Lower lobe of right lung (tissue), 2 donors: ENCODE measurements at regions not wholly inside any gene's neighbourhood (a gene's known extent, or its start where the extent isn't known, plus 50 kb on each side); places are given as distances from the start of the nearest gene placed in this dataset.

ENCODE experiments used
- ATAC-seq, 2 donors: fragments of 200-7000 bp; cut with Tn5 transposase; one replicate each; pipeline ENCODE4 v1.9.1; 2020 to 2022; ENCODE audit warnings: mild to moderate bottlenecking in 2 of 2, moderate library complexity in 2 of 2
- DNase-seq: peaks from one replicate; pipeline ENCODE4 v3.0.0-alpha.2; 2020
- H3K27ac ChIP-seq: fragments of 200-600 bp; one replicate; pipeline ENCODE4 v1.8.0; 2022
- H3K27me3 ChIP-seq: fragments of 200-600 bp; one replicate; pipeline ENCODE4 v1.8.0; 2022; ENCODE audit warnings: low read depth
- H3K36me3 ChIP-seq: fragments of 200-600 bp; one replicate; pipeline ENCODE4 v1.8.0; 2022; ENCODE audit warnings: mild to moderate bottlenecking
- H3K4me1 ChIP-seq: fragments of 200-600 bp; one replicate; pipeline ENCODE4 v1.8.0; 2022
- H3K4me3 ChIP-seq: fragments of 200-600 bp; one replicate; pipeline ENCODE4 v1.8.0; 2022; ENCODE audit warnings: mild to moderate bottlenecking
- H3K9me3 ChIP-seq: fragments of 200-600 bp; one replicate; pipeline ENCODE4 v1.8.0; 2022
- intact Hi-C: fragments of 100-400 bp; cut with DNase I; formaldehyde crosslinking; loops from one replicate; pipeline ENCODE4 v1.11.0; 2022
- TF ChIP-seq, protein P1 (sequence below): fragments of 200-600 bp; IDR thresholded peaks from one replicate; pipeline ENCODE4 v1.8.0; 2022; ENCODE audit warnings: antibody characterized with exemption, mild to moderate bottlenecking
- donor health status: DM: no; HTN: yes; CAD: no; lungs with severe emphysema.

DNA sequence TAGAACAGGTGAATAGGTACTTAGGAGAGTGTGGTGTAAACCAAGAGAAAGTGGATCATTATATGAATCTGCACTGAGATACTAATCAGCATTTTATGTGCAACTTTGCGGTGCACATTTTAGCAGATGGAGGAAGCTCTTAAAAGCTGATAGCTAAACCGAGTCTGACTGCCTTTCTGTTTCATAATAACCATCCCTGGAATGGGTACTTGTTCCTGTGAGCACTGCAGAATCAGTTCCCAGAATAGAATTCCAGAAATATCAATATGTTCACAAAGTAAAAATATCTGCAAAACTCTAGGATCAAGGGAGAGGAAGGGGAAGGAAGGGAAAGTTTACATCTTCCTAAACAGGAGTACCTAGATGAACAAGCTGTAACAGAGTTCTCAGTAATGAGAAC lies 432.2 kb upstream of the HNRNPA3 start:
- H3K27me3 ChIP-seq = no peaks in the 10 kb centered on the region
- H3K27ac ChIP-seq = no peak overlapping the region
- no peak overlapping the region for H3K4me3 ChIP-seq
- H3K9me3 ChIP-seq = no peaks in the 10 kb centered on the region
- intact Hi-C loops = no loop called here
- no peaks in the 10 kb centered on the region for H3K36me3 ChIP-seq
- no peaks in the 10 kb centered on the region for H3K4me1 ChIP-seq
- DNase-seq (no peak), ATAC-seq (no peak)
- TF ChIP-seq, protein P1, sequence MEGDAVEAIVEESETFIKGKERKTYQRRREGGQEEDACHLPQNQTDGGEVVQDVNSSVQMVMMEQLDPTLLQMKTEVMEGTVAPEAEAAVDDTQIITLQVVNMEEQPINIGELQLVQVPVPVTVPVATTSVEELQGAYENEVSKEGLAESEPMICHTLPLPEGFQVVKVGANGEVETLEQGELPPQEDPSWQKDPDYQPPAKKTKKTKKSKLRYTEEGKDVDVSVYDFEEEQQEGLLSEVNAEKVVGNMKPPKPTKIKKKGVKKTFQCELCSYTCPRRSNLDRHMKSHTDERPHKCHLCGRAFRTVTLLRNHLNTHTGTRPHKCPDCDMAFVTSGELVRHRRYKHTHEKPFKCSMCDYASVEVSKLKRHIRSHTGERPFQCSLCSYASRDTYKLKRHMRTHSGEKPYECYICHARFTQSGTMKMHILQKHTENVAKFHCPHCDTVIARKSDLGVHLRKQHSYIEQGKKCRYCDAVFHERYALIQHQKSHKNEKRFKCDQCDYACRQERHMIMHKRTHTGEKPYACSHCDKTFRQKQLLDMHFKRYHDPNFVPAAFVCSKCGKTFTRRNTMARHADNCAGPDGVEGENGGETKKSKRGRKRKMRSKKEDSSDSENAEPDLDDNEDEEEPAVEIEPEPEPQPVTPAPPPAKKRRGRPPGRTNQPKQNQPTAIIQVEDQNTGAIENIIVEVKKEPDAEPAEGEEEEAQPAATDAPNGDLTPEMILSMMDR = no peak

DNA sequence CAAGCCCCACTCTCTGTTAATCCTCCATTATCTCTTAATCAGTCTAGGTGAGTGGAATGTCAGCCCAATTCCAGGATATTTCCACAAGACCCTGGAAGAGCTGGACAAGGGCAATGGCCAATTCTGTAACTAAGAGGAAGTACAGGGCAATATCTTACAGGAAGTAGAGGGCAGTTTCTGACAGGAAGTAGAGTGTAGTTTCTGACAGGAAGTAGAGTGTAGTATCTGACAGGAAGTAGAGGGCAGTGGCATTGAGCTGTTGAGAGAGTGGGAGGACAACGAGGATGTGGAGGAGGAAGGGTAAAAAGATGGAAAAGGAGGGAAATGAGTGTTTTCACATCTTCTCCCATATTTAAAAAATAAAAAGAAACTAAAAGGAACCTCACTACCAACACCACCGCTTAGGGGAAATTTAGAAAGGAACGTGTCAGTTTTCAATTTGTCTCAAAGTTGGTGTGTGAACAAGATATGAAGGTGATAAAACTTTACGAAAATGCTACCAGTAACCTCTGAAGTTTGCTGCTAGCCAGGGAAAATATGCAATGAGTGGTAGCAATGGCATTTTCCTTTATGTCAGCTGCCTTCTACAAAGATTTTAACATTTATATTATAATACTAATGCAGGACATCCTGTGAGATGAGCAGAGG lies 430.9 kb upstream of the HNRNPA3 start:
- Histone ChIP-seq H3K27me3 (no peaks in the 10 kb centered on the region), H3K27ac (no peak overlapping the region), H3K9me3 (no peaks in the 10 kb centered on the region), H3K36me3 (no peaks in the 10 kb centered on the region), H3K4me3 (no peak overlapping the region), H3K4me1 (no peaks in the 10 kb centered on the region)
- DNase-seq (no peak), ATAC-seq (no peak)
- TF ChIP-seq, protein P1 = no peak
- intact Hi-C loops = no loop called here

DNA sequence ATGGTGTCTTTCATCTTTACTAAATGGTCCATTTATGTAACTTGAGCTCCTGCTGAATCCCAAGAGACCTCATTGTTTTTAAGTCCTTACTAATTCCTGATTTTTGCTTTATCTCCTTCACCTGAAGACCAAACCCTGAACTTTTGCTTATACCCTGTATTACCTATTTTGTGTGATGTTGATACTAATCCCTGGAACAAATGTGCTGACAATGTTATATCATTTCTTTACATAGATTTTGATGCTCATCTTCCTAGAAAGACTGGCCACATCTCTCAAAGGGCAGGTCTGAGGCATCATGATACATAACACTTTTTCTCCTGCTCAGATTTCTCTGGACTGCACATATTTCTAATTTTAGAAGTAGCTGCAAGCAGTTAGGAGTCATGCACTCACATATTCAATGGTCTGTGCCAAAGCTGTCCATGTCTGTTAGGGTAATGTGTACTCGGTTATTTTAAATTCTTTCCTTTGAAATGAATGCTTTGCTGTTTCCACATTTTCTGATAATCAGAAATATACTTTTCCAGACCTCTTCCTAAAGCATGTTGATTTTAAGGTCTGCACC lies 427.9 kb upstream of the HNRNPA3 start:
- no peak overlapping the region for H3K4me3 ChIP-seq
- H3K27me3 ChIP-seq = no peaks in the 10 kb centered on the region
- H3K27ac ChIP-seq = no peak overlapping the region
- H3K36me3 ChIP-seq = no peaks in the 10 kb centered on the region
- DNase-seq (no peak), ATAC-seq (no peak)
- TF ChIP-seq, protein P1 = no peak
- intact Hi-C loops = no loop called here
- H3K4me1 ChIP-seq = no peaks in the 10 kb centered on the region
- H3K9me3 ChIP-seq = no peaks in the 10 kb centered on the region

DNA sequence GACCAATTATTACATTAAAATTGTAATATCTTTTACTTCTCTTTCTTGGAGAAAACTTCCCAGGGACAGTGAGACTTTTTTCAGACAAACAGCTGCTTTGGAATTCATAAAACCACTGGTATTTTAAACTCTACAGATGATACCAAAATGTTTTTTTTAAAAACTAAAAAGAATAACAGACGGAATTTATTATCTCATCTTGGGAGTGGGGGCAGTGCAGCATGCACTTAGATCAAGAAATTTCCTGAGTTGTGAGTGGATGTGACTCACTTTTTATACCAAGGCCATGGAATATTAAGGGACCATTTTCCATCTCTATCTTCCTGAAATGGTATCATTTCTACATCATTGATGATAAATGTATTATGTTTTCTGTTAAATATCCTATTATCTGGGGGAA lies 422.8 kb upstream of the HNRNPA3 start:
- DNase-seq (no peak), ATAC-seq (no peak)
- Histone ChIP-seq H3K27me3 (peaks cover 3% of the 10 kb centered on the region), H3K4me1 (no peaks in the 10 kb centered on the region), H3K36me3 (no peaks in the 10 kb centered on the region), H3K27ac (no peak overlapping the region), H3K4me3 (no peak overlapping the region), H3K9me3 (no peaks in the 10 kb centered on the region)
- TF ChIP-seq, protein P1 = no peak
- intact Hi-C loops = no loop called here

DNA sequence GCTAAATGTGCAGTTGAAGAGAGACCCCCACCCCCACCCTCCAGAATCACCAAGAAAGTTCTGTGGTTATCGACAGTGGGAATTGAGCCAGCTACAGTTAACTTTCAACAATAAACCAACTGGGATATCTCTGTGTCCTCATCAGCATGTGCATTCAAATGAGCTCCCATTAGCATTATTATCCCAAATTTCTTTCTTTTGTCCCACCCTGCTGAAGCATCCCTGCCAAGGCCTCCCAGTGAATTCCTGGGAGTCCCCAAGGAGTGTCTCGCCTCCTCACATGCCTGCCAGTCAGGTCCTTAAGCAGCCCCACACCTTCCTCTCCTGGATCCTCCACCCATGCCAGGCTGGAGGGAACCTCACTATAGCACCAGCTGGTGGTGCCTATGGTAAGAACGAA lies 422.1 kb upstream of the HNRNPA3 start:
- H3K27ac ChIP-seq = no peak overlapping the region
- no peak for ATAC-seq
- TF ChIP-seq, protein P1 = no peak
- intact Hi-C loops = no loop called here
- peaks cover 3% of the 10 kb centered on the region for H3K27me3 ChIP-seq
- no peak overlapping the region for H3K4me3 ChIP-seq
- DNase-seq = no peak
- no peaks in the 10 kb centered on the region for H3K9me3 ChIP-seq
- H3K4me1 ChIP-seq = no peaks in the 10 kb centered on the region
- H3K36me3 ChIP-seq = no peaks in the 10 kb centered on the region
